Hematopoietic multipotent progenitor cell (in vitro differentiated cells): ENCODE measurements at regions not wholly inside any gene's neighbourhood (a gene's known extent, or its start where the extent isn't known, plus 50 kb on each side); places are given as distances from the start of the nearest gene placed in this dataset.

Experiments
- DNase-seq, 3 donors: peaks; one replicate each; pipeline ENCODE4 v3.0.0-alpha.2; 2011 to 2015; ENCODE audit warnings: low read depth in 2 of 3, low spot score in 2 of 3

DNA sequence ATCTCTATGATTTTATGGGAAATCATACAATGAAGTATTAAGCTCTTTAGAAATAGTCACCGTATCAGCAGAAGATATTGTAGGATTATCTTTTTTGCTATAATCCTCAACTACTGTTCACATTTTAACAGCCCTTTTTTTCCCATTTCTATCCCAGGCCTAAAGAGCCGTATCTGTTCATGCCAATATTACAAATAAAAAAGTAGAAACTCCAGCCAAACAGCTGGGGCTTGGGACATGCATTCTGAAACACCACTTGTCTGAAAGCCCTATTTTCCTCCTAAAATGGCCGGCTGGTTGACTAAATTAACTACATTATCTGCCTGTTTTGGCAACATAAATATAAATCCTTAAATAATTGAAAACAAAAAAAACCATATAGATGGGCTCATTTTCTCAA, 477.8 kb downstream of the CDH2 start:
- no peak for DNase-seq

DNA sequence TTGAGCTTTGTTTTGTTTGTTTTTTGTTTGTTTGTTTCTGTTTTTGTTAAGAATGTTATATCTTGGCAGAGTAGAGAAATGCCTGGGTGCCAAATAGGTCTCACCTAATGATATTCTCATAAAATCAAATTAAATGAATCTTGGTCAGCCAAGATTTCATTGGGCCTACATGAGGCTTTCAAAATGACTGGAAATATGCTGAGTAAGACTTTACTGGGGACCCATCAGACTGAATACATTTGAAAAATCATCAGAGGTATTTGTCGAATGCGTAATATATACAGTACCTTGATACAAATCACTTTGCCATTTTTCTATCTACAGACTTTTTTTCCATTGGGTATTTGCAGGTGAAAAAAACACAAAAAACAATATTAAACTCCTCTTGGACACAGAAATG, 480.8 kb downstream of the CDH2 start:
- DNase-seq, result no peak

DNA sequence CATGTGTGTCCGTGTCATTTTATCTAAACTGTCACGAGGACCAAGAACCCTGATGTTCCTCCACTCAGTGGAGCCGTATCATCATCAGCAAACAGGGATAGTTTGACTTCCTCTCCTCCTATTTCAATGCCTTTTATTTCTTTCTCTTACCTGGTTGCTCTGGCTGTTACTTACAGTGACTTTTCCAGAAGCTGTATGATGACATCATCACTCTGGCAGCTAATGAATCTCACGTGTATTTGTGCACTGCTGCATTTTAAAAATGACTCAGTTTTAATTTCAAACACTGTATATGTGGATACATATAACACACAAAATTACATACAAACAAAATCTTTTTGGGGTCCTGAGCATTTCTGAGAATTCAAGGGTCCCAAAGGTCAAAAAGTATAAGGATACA, 481.4 kb downstream of the CDH2 start:
- no peak for DNase-seq

DNA sequence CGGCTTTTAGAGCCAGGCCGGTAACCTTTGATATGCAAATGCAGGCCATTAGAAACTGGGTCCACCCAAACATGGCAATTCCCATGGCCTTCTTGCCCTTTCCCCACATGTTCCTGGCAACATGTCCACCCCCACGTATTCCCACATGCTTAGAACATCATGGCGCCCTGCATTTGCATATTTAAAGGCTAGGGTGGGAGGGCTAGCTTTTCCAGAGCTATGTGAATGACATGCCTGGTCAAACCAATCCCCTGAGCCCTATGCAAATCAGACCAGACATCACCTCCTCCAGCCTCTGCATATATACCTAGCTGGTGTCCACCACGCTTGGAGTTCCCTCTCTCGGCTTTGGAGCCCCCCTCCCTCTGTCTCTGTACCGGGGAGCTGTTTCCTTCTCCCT, 481.9 kb downstream of the CDH2 start:
- no peak for DNase-seq

DNA sequence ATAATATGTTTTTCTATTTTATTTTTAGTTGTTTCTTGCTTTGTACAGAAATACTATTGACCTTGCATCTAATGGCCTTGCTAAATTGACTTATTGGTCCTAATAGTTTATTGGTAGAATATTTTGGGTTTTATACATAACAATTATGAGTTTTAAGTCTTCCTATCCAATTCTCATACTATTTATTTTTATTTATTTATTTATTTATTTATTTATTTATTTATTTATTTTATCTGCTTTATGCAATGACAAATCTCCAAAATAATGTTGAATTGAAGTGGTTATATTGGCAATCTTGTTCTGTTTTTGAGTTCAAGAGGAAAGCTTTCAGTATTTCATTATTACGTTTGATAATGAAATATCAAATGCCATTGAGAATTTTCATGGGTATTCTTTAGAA, 488.3 kb downstream of the CDH2 start:
- no peak for DNase-seq

DNA sequence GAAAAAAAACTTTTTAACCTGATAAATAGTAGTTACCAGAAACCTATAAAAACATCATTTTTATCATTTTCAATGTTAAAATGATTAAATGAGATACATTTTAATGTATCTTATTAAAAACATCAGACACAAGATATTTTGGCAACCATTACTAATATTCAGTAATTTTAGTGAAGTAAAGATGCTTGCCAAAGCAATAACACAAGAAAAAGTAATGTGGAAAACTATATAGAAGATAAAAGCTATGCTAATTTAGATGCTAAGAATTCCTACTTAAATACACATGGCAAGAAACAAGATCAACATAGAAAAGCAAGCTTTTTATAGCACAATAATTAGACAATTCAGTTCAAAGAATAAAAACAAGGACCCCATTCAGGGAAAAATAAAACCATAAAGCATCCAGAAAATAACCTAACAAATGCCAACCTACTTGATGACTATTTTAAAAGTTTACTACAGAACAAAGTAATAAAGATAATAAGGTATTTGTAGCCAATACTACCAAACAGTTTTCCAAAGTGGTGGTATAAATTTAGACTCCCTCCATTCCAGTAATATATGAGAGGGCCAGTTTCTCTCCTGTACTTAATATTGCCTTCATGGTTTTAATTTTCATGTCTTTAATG, 489.5 kb downstream of the CDH2 start:
- DNase-seq, result no peak

DNA sequence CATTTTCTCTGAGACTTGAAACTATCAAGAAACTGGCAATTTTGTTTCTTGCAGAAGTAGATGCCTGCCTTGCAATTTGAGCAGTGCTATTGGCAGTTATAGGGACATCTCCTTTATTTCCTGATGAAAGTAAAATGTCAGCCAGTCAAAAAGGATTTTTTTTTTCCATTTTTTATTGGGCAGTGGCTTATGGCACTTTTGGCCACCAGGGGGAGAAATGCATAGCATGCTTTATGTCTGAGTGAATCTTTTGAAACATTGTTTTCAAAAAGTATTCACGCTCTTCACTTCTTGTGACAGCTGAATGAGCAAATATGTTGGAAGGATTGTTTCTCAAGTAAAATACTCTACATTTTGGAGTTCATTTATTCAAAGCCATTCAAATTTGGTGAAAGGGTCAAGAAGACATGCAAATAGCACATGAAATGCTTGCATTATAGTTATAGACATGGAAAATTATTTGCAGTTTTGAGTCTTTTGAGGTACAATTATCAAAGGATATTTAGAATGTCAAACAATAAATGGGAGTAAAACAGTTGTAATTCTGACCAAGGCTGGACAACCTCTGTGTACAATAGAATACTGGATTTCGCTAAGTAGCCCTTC, 491.0 kb downstream of the CDH2 start:
- DNase-seq, result peak in 2 of 3 donors; percentile 3 to 44

DNA sequence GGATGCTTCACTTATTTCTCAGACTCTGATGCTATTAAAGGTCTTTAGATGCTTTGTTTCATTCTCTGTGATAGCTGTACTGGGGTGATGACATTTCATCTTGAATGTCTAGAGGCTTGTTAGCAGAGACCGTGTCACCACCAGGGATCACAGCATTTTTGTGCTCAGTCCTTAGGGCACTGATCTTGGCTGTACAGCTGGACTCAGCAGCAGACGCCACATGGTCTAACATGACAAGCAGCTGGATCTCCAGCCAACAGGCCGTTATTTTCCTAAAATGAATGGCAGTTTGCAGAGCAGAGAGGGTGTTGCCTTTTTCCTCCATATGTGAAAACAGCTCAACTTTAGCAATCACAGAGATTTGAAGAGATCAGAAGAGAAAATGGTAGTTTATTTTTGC, 491.8 kb downstream of the CDH2 start:
- no peak for DNase-seq

DNA sequence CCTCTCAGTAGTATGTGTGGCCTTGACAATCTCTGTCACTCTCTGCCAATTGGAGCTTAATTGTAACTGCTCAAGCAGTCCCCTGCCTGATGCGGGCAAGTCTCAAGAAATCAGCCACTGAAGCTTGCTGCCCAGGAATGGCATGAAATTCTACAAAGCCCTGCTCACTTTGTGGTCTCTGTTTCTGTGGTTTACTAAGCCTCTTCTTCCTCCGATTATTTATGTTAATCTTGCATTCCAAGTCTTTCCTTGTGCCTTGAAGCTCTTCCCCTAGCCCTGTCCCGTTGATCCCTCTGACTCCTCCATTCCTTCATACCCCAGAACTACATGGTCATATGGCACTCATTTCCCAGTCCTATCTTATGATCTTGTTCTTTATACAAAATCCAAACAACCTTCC, 489.3 kb upstream of the CHST9 start:
- DNase-seq, result no peak

DNA sequence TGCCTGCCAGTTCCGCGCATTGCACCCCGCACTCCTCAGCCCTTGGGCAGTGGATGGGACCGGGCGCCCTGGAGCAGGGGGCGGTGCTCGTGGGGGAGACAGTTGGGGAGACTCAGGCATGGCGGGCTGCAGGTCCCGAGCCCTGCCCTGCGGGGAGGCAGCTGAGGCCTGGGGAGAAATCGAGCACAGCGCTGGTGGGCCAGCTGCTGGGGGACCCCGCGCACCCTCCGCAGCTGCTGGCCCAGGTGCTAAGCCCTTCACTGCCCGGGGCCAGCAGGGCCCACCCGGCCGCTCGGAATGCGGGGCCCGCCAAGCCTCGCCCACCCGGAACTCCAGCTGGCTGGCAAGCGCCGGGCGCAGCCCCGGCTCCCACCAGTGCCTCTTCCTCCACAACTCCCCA, 488.8 kb upstream of the CHST9 start:
- no peak for DNase-seq

DNA sequence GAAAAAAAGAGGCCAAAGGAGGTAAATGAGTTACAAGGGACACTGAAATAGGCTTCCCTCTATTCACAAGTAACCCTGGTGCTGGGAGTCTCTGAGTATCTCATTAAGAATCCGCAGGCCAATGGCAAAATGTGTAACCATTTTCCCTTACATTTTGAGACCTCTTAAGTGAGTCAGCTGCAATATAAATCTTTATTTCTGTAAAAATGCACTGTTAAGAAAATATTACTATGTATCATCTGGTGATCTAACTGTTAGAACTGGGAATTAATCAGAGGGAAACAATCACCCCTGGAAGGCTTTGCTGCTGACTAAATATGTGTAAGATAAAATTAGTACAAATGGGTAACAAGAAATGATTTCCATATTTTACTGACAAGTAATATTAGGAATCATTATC, 483.1 kb upstream of the CHST9 start:
- no peak for DNase-seq

DNA sequence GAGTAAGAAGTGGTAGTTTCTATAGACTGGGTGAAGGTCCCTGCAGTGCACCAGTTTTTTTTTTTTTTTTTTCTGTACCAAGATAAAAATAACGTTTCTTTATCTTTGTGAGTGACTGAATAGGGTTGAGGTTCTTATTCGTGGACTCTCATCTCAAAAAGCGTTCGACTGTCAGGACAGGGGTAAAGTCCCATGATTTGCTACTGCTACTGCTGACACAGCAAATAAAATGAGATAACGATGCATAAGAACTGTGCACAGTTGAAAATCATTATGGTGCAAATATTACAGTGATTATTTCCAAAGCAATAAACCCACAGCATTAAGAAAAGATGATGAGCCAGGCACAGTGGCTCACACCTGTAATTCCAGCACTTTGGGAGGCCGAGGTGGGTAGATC, 482.0 kb upstream of the CHST9 start:
- no peak for DNase-seq

DNA sequence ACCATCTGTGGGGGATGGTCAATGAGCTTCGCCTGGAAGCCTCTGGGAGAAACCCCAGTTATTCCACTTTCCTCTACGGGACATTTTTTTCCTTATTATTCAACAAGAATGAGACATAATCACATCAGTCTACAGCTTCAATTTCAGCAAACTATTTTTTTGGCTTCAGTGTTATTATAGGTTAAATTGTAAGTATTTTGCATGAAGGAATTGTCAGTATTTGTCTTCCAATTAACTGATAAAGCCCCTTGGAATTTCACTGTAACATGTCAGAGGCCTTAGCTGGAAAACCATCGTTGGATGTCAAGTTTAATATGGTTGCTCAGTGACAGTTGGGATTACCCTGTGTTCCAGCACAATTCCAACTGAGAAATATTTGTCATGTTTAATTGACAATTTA, 480.9 kb upstream of the CHST9 start:
- DNase-seq, result no peak

DNA sequence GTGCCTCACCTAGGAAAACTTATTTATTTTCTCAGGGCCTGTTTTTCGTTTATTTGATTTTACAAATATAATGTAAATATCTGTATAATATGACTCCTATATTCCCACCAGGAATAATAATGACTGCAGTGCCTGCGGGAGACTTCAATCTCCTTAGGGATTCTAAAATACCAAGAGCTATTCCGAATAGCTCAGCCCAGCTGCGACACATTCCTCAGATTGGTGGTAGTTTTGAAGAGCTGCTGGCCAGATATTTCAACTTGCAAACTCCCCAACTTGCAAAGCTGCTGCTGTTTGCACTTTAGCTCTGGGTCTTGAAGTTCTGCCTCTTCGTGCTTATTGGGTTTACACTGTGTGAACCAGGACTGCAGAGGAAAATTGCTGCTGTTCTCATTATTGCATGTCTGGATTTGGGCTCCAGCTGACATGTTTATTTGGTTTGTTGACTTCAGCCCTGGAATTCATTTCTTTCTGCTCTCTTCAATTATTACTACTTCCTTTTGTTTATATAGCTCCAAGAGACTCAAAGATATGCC, 480.2 kb upstream of the CHST9 start:
- no peak for DNase-seq

DNA sequence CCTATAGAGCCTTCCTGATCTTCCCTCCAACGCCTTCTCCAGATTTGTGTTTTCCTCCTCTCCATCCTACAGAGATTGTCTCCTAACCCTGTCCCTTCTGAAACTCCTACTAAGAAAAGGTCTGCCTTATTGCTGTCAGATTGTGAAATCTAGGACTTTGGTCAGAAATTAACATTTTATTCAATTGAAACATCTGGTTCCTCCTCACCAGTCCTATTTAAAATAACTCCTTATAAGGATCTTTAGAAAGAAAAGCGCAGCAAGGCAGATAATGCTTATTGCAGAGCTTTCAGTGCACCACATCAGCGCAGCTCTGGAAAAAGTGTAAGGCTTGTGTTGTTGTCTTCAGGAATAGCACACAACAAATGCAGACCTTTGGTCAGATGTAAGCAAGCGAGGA, 477.8 kb upstream of the CHST9 start:
- no peak for DNase-seq

DNA sequence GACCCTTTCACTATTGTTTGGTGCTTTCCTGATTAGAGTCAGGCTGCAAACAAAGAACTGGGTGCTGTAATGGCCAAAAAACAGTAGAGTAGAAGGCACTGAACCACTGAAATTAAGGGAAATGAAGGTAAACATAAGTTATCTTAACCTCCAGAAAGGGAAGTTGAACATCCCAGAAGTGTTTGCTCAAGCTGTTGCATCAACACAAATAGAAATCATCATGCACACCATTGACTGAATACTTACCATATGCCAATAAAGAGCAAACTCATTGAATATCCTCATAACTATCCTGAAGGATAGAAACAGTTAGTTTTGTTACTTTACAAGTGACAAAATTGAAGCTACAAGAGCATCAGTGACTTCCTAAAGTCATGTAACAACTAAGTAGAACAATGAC, 477.4 kb upstream of the CHST9 start:
- no peak for DNase-seq

DNA sequence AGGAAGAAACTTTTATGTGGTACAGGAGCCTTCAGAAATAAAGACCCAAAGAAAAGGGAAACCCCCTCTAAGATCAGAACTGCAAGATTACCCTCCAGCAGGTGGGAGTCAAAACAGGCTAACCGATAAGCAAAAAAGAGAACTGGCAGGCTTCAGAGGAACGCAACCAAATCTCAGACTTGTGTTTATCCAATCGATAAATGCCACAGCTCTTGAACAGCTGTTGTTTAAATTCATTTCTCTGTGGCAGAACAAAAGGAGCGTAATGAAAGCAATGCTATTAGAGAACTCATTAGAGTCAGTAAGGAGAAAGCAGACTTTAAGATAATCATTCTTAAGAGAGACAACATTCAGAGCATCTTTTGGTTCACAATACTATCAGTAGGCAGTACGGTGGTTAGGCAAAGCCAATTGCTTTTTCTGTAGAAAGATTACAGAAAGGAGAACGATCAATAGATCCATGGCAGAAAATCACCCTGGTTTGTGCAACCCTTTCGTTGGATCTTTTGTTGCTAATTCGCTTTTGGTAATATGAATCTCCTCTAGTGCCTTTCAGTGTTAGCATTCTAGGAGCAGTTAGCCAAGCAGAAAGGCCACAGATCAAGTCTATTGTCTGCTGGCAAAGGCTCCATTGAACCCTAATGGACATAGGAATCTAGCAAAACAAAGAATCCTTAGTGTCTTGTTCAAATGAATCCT, 476.4 kb upstream of the CHST9 start:
- DNase-seq, result no peak

DNA sequence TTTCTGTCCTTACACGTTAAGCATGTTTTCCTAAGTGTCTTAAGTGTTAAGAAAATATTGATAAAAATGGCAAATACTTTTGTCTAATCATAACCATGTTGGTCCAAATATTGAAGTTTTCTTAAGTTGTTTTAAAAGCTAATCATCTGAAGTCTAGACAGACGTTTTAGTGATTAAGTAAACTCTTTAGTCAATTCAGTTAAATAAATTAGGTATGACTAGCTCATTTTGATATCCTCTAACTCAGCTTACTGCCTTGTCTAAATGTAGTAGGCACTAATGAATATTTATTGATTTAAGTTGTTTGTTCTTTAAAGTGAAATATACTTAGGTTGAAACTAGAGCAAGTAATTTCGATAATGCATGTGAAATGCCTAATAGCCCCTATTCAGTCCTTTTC, 471.8 kb upstream of the CHST9 start:
- no peak for DNase-seq

DNA sequence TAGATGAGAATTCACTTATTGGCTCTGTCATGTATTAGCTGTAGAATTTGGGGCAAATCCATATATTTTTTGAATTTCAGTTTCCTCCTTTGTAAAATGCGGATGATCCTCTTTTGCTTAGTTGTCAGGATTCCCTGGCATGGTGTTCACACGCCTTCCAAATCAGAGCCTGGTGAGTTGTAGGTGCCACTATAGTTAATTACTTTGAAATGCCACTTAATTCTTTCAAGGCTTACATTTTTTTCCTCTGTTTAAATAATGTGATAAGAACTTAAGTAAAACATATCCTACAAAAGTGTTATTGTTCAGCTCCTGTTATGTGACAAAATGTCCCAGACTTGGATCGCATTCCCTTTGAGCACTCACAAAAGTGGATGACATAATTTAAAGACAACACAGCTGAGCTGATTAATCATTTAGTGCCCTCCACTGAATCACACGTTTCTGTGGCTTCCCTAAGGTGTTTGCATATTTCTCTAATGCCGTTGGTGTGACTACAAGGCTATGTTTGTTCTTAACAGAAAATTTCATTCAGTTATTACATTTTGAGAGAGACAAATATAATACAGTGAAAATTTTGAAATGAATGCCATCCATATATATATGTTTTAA, 471.2 kb upstream of the CHST9 start:
- DNase-seq, result no peak

DNA sequence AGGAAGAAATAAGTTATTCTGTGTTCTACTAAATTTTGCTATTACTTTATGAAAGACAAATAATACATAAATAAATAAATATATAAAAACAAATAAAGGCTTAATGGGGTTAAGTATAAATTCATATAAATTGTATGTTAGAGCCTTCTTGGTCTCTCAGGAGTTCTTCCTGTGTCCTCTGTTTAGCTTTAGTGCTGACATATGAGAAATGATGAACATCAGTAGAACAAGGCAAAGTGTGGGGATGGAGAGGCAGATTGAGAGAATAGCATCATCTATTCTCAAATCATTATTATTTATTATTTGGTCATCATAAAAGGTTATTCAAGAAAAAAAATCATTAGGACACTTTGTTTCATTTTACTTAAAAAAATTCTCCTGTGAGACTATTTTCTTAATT, 468.1 kb upstream of the CHST9 start:
- DNase-seq, result no peak

DNA sequence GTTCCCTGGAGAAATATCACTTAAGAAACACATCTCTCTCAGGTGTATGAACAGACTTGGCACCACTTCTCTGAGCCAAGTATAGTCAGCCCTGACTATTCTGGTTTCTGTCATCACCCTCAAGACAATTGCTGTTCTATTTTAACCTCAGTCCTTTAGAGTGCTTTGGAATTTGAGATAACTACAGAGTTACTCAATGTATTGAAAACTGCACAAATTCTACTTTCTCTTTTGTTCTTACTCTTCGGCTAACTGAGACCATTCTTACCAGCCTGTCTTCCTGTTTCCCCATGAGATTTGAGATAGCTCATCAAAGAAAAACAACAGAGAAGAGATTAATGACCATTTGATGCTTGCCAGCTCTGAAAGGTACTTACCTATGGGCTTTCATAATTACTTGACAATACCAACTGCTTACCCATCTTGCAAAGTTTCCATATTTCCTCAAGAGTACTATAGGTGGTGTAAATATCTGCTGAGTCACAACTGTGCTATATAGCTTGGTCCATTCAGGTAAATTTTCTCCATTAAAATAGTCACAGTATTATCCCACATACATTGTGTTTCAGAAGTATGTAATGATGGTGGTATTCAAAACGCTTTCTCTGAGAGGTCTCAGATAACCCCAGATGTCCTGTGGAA, 467.5 kb upstream of the CHST9 start:
- no peak for DNase-seq
